Kidney epithelial cell (primary cell): ENCODE measurements at regions not wholly inside any gene's neighbourhood (a gene's known extent, or its start where the extent isn't known, plus 50 kb on each side); places are given as distances from the start of the nearest gene placed in this dataset.

Experiments
- DNase-seq: peaks from one replicate; pipeline ENCODE4 v3.0.0-alpha.2; 2010; ENCODE audit warnings: low read depth
- H3K27me3 ChIP-seq: 2 replicates; pipeline ENCODE4 v1.6.0; 2011; ENCODE audit warnings: low read length; ENCODE audit not compliant: control insufficient read depth, insufficient read depth
- H3K36me3 ChIP-seq: 2 replicates; pipeline ENCODE4 v1.5.1; 2011; ENCODE audit warnings: low read length; ENCODE audit not compliant: control insufficient read depth, insufficient read depth
- H3K4me3 ChIP-seq: 2 replicates; pipeline ENCODE4 v1.5.1; 2011; ENCODE audit warnings: low read depth, mild to moderate bottlenecking, control low read depth, low read length
- TF ChIP-seq, protein P1 (sequence below): IDR thresholded peaks from 2 replicates; pipeline ENCODE4 v1.5.1; 2011; ENCODE audit warnings: mild to moderate bottlenecking, moderate library complexity, low read length, control low read depth, inconsistent platforms; ENCODE audit not compliant: insufficient read depth, poor library complexity, severe bottlenecking

DNA sequence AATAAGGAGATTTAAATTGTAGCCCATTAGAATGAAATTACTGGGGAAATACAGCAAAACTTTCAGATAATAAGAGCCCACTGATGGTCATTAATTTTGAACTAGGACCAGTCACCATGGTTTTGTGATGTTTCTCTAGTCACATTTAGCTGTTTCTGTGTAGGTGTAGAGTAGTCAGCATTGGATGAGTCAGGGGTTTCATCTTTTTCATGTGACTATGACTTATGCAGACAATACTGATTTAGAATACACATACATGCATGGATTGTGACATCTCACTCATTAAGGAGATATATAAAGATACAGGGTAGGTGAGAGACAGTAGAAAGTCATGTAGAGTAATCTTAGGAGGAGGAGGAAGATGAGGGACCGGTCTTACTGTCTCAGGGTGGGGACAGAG, 1192.7 kb downstream of the KCNT2 start:
- no peak for DNase-seq
- TF ChIP-seq, protein P1, sequence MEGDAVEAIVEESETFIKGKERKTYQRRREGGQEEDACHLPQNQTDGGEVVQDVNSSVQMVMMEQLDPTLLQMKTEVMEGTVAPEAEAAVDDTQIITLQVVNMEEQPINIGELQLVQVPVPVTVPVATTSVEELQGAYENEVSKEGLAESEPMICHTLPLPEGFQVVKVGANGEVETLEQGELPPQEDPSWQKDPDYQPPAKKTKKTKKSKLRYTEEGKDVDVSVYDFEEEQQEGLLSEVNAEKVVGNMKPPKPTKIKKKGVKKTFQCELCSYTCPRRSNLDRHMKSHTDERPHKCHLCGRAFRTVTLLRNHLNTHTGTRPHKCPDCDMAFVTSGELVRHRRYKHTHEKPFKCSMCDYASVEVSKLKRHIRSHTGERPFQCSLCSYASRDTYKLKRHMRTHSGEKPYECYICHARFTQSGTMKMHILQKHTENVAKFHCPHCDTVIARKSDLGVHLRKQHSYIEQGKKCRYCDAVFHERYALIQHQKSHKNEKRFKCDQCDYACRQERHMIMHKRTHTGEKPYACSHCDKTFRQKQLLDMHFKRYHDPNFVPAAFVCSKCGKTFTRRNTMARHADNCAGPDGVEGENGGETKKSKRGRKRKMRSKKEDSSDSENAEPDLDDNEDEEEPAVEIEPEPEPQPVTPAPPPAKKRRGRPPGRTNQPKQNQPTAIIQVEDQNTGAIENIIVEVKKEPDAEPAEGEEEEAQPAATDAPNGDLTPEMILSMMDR = no peak

DNA sequence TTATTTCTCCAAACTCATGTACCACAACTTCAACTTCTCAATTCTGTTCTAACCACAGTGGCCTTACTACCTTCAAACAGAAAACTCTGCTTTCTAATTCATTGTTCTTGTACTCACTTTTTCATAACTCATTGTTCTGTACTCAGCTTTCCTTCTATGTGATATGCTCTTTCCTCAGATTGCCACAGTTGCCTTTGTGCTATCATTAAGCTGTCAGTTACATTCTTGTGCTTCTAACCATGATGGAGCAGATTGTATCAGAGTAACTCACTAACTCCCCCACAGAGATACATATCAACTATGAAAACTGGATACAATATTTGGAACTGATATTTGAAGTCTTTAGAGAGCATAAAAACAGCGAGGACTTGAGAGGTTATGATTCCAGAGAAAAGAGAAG, 1213.7 kb downstream of the KCNT2 start:
- DNase-seq = no peak
- Histone ChIP-seq H3K36me3 (no peaks in the 10 kb centered on the region), H3K4me3 (no peak overlapping the region), H3K27me3 (no peaks in the 10 kb centered on the region)
- TF ChIP-seq, protein P1 = no peak

More for the DNA sequence above, 1192.7 kb downstream of the KCNT2 start:
- Histone ChIP-seq H3K36me3 (no peaks in the 10 kb centered on the region), H3K4me3 (no peak overlapping the region), H3K27me3 (no peaks in the 10 kb centered on the region)

DNA sequence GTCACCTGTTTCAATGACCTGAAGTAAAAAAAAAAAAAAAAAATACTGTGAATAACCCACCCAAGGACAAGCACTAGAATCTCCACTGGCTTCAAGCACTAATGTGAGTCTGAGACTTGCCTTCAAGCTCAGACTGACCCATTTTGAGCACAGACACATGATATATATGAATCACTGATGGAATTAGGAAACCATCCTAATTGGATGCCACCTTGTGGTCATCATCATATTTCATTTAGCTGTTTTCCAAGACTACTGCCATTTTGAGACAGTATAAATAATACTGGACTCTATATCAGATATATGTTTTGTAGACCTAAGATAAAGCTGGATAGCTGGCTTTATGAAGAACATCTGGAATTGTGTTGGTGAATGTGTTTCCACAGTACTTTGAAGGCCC, 1232.0 kb downstream of the KCNT2 start:
- no peaks in the 10 kb centered on the region for H3K36me3 ChIP-seq
- TF ChIP-seq, protein P1 = no peak
- no peak overlapping the region for H3K4me3 ChIP-seq
- no peaks in the 10 kb centered on the region for H3K27me3 ChIP-seq
- DNase-seq = no peak

DNA sequence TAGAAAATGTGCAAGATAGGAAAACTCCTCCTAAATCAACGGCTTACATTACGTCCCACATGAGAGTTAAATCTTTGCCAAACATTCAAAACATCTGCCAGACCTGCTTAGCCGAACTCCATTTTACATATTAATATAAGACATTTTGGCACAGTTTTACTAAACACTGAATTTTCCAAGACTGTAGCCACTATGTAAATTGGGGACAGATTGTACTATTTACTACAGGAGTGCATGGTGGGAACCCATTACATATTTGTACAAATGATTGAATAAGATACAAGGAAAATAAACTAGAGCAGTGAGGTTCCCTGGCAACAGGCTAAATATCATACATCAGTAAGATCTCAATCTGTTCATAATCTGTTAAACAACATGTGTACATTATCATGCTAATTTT, 1234.4 kb downstream of the KCNT2 start:
- Histone ChIP-seq H3K27me3 (no peaks in the 10 kb centered on the region), H3K36me3 (no peaks in the 10 kb centered on the region), H3K4me3 (no peak overlapping the region)
- TF ChIP-seq, protein P1 = no peak
- DNase-seq = no peak

DNA sequence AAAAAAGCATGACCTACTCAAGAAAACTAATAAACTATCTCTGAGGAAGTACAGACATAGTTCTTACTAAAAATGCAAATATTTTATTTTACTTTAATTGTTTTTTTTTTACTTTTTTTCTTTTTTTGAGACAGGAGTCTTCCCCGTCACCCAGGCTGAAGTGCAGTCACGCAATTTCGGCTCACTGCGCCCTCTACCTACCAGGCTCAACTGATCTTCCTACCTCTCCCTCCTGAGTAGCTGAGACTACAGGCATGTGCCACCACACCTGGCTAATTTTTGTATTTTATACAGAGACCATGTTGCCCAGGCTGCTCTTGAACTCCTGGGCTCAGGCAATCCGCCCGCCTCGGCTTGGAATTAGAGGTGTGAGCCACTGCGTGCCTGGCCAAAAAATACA, 1263.1 kb downstream of the KCNT2 start:
- Histone ChIP-seq H3K27me3 (no peaks in the 10 kb centered on the region), H3K4me3 (no peak overlapping the region), H3K36me3 (no peaks in the 10 kb centered on the region)
- DNase-seq = no peak
- TF ChIP-seq, protein P1 = peak; percentile 27

DNA sequence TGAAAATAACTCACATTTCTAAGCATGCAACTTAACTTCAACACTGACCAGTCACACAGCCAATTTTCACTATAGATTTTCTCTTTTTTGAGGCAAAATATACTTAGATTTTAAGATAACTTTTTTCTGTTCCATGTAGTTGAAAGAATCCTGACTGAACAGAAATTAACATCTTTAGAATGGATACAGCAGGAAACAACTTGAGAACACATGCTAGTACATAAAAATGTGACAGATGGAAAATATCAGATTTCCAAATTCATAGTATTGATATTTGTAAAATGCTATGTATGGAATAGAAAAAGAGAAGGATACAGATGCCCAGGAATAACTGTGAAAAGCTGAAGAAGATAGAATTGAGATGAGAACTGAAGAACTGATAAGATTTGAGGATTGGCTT, 1270.6 kb downstream of the KCNT2 start:
- Histone ChIP-seq H3K27me3 (no peaks in the 10 kb centered on the region), H3K36me3 (no peaks in the 10 kb centered on the region), H3K4me3 (no peak overlapping the region)
- TF ChIP-seq, protein P1 = no peak
- DNase-seq = no peak
